ENCODE measurements at regions not wholly inside any gene's neighbourhood (a gene's known extent, or its start where the extent isn't known, plus 50 kb on each side); places are given as distances from the start of the nearest gene placed in this dataset.

- no peak for DNase-seq (ENCODE audit: low read depth, low spot score)
These were observed 423.4 kb downstream of the RFC3 start for GRCh38 chr13:34241332-34241731.

DNA sequence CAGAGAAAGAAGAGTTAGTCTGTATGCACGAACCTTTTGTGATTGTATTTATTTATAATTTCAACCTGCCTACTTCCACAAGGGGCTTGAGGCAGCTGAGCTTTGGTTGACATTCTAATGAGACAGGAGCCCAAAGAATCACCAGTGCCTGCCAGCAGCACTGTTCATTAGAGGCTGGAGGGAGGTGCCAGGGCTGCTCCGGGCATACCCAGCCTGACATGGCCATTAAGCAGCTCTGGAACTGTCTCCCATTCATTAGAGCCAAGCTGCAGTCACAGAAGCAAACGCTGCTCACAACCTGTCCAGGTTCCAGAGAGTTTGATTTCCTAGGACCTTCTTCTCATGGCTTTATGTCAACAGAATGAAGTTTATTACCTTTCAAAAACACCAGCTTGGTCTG is 425.5 kb downstream of the RFC3 start:
- no peak for DNase-seq (ENCODE audit: low read depth, low spot score)

GRCh38 chr13:34246511-34246910 is 428.6 kb downstream of the RFC3 start:
- no peak for DNase-seq (ENCODE audit: low read depth, low spot score)

GRCh38 chr13:34247596-34247995 is 429.6 kb downstream of the RFC3 start:
- DNase-seq (ENCODE audit: low read depth, low spot score), result no peak

DNA sequence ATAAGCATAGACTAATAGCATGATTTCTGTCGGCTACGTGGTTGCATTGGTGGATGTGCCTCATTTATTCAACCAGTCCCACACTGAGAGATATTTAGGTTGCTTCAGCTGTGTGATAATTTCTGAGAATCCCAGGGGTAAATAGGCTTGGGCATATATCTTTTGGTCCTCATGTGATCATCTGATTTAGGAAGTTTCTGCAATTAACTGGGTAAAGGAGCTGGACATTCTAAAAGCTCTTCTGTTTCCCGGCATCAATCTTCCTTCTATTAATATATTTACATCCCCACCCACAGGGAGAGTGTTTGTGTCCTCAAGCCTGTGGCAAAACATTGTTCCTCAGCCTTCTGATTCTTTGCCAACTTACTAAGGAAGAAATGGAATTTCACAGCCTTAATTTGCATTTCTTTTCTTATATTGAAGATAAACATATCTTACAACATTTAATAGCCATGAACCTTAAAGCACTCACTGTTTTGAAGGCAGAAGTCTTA is 431.6 kb downstream of the RFC3 start:
- no peak for DNase-seq (ENCODE audit: low read depth, low spot score)

DNA sequence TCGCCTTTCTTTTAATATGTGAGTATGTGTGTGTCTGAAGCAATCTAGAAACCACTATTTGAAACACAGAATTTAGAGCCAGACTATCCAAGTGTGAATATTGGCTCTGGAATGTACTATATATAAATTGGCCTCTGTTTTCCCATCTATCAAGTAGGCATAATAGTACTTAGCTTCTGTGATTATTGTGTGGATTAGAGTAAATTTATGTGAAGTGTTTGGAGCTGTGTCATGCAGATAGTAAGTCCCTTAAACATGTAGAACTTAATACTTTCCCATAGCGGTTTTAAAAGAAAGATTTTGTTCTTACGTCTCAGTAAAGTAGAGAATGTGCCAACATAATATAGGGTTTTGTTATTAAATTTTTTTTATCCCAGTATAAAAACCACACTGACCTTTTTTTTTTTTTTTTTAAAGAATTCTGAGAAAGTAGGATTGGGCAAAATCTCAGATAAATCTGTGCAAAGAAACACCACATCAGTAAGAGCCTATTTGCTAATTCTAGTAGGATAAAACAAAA is 432.3 kb downstream of the RFC3 start:
- no peak for DNase-seq (ENCODE audit: low read depth, low spot score)

DNA sequence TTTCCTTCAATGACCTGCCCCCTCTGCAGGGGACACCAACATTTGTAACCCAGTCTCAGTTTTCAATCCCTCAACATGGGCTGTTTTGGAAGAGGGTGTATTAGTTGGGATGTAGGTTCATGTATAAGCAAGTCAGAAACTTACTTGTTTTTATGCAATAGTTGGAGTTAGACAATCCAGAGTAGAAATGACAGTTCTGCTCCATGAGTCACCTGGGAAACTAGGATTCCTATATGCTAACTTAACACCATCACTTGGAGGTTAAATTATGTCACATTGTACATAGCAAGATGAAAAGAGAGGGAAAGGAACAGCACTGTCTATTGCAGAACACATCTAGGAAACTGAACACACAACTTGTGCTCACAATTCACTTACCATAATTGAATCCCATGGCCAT is 436.4 kb downstream of the RFC3 start:
- no peak for DNase-seq (ENCODE audit: low read depth, low spot score)

- DNase-seq (ENCODE audit: low read depth, low spot score), result no peak
These were observed 437.8 kb downstream of the RFC3 start for GRCh38 chr13:34255711-34256110.

- no peak for DNase-seq (ENCODE audit: low read depth, low spot score)
These were observed 438.3 kb downstream of the RFC3 start for GRCh38 chr13:34256236-34256635.

GRCh38 chr13:34257966-34258365 is 440.0 kb downstream of the RFC3 start:
- DNase-seq (ENCODE audit: low read depth, low spot score), result no peak

DNA sequence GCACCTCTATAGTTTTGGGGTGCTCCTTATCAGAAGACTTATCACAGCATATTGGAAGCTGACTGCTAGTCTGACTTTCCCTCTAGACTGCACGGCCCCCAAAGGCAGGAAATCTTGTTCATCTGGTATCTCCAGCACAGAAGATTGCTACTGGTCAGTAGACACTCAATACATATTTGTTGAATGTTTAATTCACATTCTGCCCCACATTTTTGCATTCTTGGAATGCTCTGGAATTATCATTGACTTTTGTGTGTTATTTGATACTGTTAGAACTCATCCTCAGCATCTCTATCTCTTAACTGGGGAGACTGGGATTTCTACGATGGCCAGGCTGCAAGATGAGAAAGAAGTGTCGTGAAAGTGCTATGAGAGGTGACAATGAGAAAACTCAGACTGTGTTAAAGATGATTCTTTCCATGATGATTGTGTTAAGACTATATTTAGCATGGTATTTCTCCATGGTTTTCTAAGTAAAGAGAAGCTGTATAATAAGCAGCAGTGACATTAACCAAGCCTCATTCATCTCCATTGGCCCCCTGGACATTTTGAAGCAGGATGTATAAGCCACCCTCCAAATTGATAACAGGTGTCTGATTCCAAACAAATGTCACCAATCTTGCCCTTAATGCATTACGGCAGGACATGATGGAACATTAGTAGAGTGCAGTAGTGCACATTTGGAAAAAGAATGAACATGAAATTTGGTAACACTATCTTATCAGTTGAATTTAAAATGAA is 440.9 kb downstream of the RFC3 start:
- DNase-seq (ENCODE audit: low read depth, low spot score), result no peak

GRCh38 chr13:34263681-34264080 is 445.7 kb downstream of the RFC3 start:
- no peak for DNase-seq (ENCODE audit: low read depth, low spot score)

DNA sequence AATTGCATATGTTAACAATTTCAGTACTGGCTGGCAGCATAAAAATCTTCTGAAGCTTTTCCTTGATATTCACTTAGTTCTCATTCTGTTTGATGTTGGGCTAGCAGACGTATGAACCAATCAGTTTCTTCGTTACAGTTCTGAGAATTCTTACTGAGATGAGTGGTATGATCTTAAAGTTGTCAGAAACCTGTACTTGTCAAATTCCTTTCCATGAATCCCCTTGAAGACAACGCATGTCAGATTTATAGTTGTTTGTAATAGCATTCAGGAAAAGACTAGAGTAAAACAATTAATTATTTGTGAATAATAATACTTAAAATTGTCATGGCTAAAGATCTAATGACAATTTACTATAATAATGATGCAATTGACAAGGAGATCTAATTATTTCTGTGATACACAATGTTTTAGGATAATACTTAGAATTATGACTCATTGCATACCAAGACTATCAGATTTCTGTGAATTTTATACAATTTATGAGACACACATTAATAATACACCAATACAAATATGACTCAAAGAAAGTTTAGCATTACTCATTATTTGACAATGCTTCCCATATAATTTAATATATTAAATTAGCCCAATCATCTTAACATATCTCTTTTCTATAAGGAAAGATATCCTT is 447.2 kb downstream of the RFC3 start:
- DNase-seq (ENCODE audit: low read depth, low spot score), result no peak

DNA sequence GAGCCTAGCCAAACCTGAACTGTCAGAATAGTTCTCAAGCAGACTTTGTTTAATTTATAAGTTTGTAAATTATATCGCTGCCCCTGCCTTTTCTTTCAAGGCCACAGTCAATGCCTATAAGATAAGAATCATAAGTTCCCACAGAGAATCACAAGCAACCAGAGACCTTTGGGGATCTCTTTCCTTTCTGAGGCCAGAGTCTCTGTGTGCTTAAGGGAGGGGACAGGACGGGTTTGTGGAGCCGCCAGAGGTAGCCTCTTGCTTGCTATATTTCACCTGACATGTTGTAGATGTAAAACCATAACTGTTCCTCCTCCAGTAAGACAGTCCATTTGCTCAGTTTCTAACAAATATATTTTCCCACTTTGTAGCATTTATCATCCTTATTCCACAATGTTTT is 458.8 kb downstream of the RFC3 start:
- no peak for DNase-seq (ENCODE audit: low read depth, low spot score)

DNA sequence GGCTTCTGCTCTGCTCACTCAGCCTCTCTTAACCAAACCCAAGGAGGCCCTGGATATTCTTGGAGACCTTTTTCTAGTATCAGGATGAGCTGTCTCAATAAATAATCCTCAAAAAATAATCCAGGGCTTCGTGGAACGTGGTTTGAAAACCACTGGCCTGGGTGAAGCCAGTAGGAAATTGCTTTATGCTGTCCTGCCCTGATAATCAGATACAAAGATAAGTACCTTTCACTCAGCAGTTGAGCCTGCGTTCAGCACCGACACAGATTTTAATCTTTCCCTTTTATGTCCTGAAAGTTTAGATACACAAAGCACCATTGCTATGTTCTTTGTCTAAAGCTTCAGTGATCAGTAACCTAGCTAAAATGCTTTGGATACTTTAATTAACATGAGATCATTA is 460.0 kb downstream of the RFC3 start:
- no peak for DNase-seq (ENCODE audit: low read depth, low spot score)

DNA sequence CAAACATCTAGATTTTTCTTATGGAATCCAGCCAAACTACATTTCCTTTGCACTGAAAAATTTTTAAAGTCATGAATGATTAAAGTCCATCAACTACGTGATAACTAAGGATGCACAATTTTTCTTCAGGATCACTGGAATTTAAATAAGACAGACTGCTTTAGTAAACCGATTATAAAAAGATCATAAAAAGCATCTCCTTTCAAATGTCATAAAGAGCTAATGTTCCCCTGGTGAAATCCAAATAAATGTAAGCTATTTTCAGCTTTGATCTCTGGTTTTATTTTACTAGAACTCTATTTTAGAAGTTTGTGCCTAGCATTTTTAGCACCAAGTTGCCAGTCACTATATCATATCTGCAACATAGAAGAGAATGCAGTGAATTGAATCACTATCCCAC is 460.8 kb downstream of the RFC3 start:
- no peak for DNase-seq (ENCODE audit: low read depth, low spot score)

DNA sequence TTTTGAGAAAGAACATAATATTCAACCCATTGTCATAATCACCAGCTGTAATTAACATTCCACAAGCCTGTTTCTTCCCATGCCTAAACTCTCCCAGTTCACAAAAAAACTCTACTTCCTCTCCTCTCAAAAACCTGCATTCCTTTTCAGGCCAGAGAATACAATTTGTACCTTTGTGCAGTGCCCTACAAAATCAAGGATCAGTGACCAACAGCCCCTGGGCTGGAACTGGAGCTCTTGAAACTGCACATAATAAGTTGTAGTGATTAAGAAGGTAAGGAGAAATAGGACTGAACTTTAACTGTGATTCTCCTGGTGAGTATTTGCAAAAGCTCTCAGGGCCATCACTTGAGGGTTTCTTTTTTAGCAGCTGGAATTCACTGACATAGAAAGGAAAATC is 472.7 kb downstream of the RFC3 start:
- DNase-seq (ENCODE audit: low read depth, low spot score), result no peak

GRCh38 chr13:34294483-34295129 is 476.7 kb downstream of the RFC3 start:
- no peak for DNase-seq (ENCODE audit: low read depth, low spot score)

GRCh38 chr13:34300559-34300958 is 482.6 kb downstream of the RFC3 start:
- no peak for DNase-seq (ENCODE audit: low read depth, low spot score)

DNA sequence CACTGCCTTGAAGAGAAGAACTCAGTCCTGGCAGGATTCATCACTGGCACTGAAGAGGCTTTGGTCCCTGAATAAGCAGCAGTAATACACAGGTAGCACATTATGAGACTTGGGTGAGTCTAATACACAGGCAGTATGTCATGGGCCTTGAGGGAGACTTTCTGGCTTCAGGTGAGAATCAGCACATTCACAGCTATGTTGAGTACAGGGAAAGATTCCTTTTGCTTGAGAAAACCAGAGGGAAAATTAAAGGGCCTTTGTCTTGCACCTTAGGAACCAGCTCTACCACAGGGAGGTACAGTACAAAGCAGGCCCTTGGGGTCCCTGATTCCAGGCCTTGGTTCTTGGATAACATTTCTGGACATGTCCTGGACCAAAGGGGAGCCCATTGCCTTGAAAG is 484.6 kb downstream of the RFC3 start:
- DNase-seq (ENCODE audit: low read depth, low spot score), result no peak

DNA sequence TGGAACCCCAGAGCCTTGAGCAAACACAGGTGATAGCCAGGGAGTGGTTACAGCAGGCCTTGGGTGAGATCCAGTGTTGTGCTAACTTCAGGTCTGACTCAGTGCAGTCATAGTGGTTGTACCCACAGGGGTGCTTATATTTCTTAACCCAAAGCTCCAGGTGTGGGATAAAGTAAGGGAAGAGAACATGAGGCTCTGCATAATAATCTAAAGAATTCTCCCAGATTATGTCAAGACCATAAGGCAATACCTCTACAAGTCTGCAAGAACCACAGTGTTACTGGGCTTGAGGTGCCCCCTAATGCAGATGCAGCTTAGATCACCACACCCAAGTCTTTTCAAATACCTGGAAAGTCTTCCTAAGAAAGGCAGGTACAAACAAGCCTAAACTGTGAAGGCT is 485.4 kb downstream of the RFC3 start:
- no peak for DNase-seq (ENCODE audit: low read depth, low spot score)

GRCh38 chr13:34307607-34308006 is 489.7 kb downstream of the RFC3 start:
- DNase-seq (ENCODE audit: low read depth, low spot score), result no peak

- DNase-seq (ENCODE audit: low read depth, low spot score), result no peak
These were observed 490.8 kb downstream of the RFC3 start for GRCh38 chr13:34308725-34309124.
